Testis (tissue), 2 donors: ENCODE measurements at regions not wholly inside any gene's neighbourhood (a gene's known extent, or its start where the extent isn't known, plus 50 kb on each side); places are given as distances from the start of the nearest gene placed in this dataset.

Experiments
- DNase-seq: peaks from one replicate; pipeline ENCODE4 v3.0.0-alpha.2; 2019
- H3K27ac ChIP-seq, 2 donors: fragments of 200-600 bp; sonication (generic); one replicate each; pipeline ENCODE4 v1.5.1; 2019
- H3K27me3 ChIP-seq: fragments of 200-600 bp; sonication (generic); one replicate; pipeline ENCODE4 v1.5.1; 2019
- H3K36me3 ChIP-seq: fragments of 200-600 bp; sonication (generic); one replicate; pipeline ENCODE4 v1.5.1; 2017; ENCODE audit warnings: low read depth; ENCODE audit errors: missing control alignments
- H3K4me1 ChIP-seq: fragments of 200-600 bp; sonication (generic); one replicate; pipeline ENCODE4 v1.5.1; 2019
- H3K4me3 ChIP-seq, 2 donors: fragments of 200-600 bp; sonication (generic); one replicate each; pipeline ENCODE4 v1.5.1; 2017 to 2019
- H3K9me3 ChIP-seq: fragments of 200-600 bp; sonication (generic); one replicate; pipeline ENCODE4 v1.5.1; 2017
- POLR2A ChIP-seq: fragments of 450-650 bp; IDR thresholded peaks from one replicate; pipeline ENCODE4 v1.6.1; 2017; ENCODE audit warnings: antibody characterized with exemption, mild to moderate bottlenecking, moderate library complexity
- WGBS, 2 donors: methylation state at CpG; one replicate each; pipeline ENCODE4 v1.1.5; 2018; 5-methylcytosine and 5-hydroxymethylcytosine counted together
- intact Hi-C: fragments of 100-400 bp; cut with DNase I; formaldehyde crosslinking; loops from one replicate; pipeline ENCODE4 v1.15.1; 2023; ENCODE audit warnings: low total_unique reads
- TF ChIP-seq, protein P1 (sequence below), 3 experiments: fragments of 450-650 bp in 2 of 3; fragments of 200-600 bp in 1 of 3; sonication (generic) in 1 of 3; IDR thresholded peaks; one replicate each; pipeline ENCODE4 v1.5.1; 2016 to 2019; ENCODE audit warnings: antibody characterized with exemption in 3 of 3, mild to moderate bottlenecking in 2 of 3, moderate library complexity in 1 of 3

DNA sequence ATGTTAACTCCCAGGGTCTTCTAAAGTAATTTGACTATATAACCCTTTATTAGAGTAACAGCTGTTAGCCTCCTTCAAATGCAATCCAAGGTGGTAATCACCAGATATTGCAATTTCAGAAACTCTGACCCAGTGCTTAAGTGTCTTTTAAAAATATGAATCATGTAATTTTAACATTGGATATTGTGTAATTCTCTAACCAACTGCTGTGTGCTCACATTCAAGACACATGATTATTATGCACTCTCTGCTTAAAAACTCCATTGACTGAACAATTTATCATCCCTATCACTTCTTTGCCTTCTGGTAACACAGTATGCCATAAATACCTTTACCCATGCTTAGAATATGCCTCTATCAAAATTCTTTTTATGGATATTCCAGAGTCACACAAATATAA is 537.4 kb upstream of the RGS18 start:
- Histone ChIP-seq H3K27ac (no peak overlapping the region), H3K9me3 (no peaks in the 10 kb centered on the region), H3K4me3 (no peak overlapping the region), H3K36me3 (no peaks in the 10 kb centered on the region), H3K4me1 (no peaks in the 10 kb centered on the region), H3K27me3 (no peaks in the 10 kb centered on the region)
- DNase-seq, result no peak
- intact Hi-C loops, result no loop called here
- TF ChIP-seq, protein P1, sequence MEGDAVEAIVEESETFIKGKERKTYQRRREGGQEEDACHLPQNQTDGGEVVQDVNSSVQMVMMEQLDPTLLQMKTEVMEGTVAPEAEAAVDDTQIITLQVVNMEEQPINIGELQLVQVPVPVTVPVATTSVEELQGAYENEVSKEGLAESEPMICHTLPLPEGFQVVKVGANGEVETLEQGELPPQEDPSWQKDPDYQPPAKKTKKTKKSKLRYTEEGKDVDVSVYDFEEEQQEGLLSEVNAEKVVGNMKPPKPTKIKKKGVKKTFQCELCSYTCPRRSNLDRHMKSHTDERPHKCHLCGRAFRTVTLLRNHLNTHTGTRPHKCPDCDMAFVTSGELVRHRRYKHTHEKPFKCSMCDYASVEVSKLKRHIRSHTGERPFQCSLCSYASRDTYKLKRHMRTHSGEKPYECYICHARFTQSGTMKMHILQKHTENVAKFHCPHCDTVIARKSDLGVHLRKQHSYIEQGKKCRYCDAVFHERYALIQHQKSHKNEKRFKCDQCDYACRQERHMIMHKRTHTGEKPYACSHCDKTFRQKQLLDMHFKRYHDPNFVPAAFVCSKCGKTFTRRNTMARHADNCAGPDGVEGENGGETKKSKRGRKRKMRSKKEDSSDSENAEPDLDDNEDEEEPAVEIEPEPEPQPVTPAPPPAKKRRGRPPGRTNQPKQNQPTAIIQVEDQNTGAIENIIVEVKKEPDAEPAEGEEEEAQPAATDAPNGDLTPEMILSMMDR (IDR thresholded peaks at IDR 0.05), result no peak
- TF ChIP-seq POLR2A, result no peak

DNA sequence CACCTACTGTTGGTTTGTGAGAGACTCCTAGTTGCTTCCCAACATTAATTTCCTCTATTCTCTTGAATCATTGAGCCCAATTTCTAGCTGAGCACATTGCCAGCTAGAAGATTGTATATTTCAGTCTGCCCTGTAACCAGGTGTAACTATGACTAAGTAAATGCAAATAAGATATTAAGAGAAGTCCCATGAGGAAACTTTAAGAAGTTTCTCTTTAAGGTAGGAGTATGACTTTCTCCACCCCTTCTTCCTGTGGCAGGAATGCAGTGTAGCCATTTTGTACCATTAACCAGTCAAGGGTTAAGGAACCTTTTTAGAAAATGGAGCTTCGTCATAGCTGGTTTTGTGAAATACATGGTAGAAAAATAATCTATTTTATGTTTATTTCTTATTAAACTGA is 534.2 kb upstream of the RGS18 start:
- H3K27me3 ChIP-seq, result no peaks in the 10 kb centered on the region
- H3K4me3 ChIP-seq, result no peak overlapping the region
- no peaks in the 10 kb centered on the region for H3K4me1 ChIP-seq
- H3K9me3 ChIP-seq, result no peaks in the 10 kb centered on the region
- H3K36me3 ChIP-seq, result no peaks in the 10 kb centered on the region
- no peak for TF ChIP-seq POLR2A
- TF ChIP-seq, protein P1 (IDR thresholded peaks at IDR 0.05), result no peak
- no peak overlapping the region for H3K27ac ChIP-seq
- intact Hi-C loops, result no loop called here
- WGBS, 2 donors, result 96 to 97% methylated on average over 1 of the region's 1 CpG
- no peak for DNase-seq

DNA sequence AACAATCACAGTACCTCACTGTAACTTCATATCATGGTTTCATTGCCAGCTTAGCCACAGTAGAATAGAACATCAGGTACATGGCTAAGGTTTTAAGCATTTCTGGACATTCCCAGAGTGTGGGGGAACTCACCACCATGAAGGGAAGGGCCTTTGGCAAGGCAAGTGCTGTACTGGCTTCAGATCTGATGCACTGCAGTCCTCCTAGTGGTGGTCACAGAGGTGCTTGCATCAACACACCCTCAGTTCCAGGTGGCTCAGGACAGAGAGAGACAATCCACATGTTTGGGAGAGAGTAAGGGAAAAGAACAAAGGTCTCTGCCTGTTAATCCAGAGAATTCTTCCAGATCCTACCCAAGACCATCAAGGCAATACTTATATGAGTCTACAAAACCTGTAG is 528.4 kb upstream of the RGS18 start:
- H3K4me3 ChIP-seq, result no peak overlapping the region
- H3K36me3 ChIP-seq, result no peaks in the 10 kb centered on the region
- intact Hi-C loops, result no loop called here
- H3K4me1 ChIP-seq, result no peaks in the 10 kb centered on the region
- no peak overlapping the region for H3K27ac ChIP-seq
- TF ChIP-seq, protein P1 (IDR thresholded peaks at IDR 0.05), result no peak
- TF ChIP-seq POLR2A, result no peak
- no peak for DNase-seq
- no peaks in the 10 kb centered on the region for H3K9me3 ChIP-seq
- no peaks in the 10 kb centered on the region for H3K27me3 ChIP-seq

DNA sequence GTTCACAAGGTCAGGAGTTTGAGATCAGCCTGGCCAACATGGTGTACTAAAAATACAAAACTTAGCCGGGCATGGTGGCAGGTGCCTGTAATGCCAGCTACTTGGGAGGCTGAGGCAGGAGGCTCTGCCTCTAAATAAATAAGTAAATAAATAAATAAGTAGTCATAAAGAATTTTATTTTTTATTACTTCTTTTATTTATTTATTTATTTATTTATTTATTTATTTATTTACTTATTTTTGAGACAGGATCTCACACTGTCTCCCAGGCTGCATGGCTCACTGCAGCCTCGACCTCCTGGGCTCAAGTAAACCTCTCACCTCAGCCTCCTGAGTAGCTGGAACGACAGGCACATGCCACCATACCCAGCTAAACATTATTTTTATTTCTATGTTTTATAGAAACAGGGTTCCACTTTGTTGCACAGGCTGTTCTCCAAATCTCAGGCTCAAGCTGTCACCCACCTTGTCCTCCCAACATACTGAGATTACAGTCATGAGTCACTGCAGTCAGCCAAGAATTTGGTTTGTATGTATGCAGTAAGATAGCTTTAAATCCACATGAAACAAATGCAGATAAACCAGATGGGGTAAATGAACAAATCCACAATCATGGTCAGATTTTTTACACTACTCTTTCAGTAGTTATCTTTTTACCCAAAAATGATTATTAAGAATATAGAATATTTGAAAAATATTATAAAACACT is 523.3 kb upstream of the RGS18 start:
- TF ChIP-seq POLR2A, result no peak
- TF ChIP-seq, protein P1 (IDR thresholded peaks at IDR 0.05), result no peak
- no peaks in the 10 kb centered on the region for H3K27me3 ChIP-seq
- H3K27ac ChIP-seq, result no peak overlapping the region
- H3K9me3 ChIP-seq, result no peaks in the 10 kb centered on the region
- WGBS, 2 donors, result 90 to 91% methylated on average over 3 of the region's 3 CpGs
- intact Hi-C loops, result no loop called here
- DNase-seq, result no peak
- H3K36me3 ChIP-seq, result no peaks in the 10 kb centered on the region
- H3K4me3 ChIP-seq, result no peak overlapping the region
- no peaks in the 10 kb centered on the region for H3K4me1 ChIP-seq

DNA sequence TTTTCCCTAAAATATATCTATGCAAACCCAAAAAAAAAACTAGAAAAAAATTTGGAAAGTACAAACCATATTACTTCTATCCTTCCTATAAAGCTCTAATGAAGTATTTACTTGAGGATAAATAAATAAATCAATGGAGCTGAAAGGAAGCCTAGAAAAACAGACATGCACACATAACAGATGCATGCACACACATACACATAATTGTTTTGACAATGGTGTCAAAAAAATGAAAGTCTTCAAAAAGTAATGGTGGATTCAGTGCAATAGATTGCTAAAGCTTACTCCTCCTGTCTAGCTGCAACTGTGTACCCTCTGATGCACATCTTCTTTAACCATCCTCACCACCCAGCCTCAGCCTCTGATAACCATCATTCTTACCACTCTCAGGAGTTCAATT is 521.9 kb upstream of the RGS18 start:
- H3K9me3 ChIP-seq, result no peaks in the 10 kb centered on the region
- no peaks in the 10 kb centered on the region for H3K4me1 ChIP-seq
- no peak overlapping the region for H3K27ac ChIP-seq
- no peak for DNase-seq
- no peak overlapping the region for H3K4me3 ChIP-seq
- no peak for TF ChIP-seq POLR2A
- TF ChIP-seq, protein P1 (IDR thresholded peaks at IDR 0.05), result no peak
- H3K27me3 ChIP-seq, result no peaks in the 10 kb centered on the region
- intact Hi-C loops, result no loop called here
- H3K36me3 ChIP-seq, result no peaks in the 10 kb centered on the region
